Large intestine (tissue), 3 donors: ENCODE measurements at regions not wholly inside any gene's neighbourhood (a gene's known extent, or its start where the extent isn't known, plus 50 kb on each side); places are given as distances from the start of the nearest gene placed in this dataset.

Source experiments
- DNase-seq, 2 donors: peaks; one replicate each; pipeline versions ENCODE4 v3.0.0 to v3.0.0-alpha.2; 2013
- H3K27ac ChIP-seq: one replicate; pipeline ENCODE4 v1.5.1; 2013; ENCODE audit warnings: low read length
- H3K27me3 ChIP-seq: 2 replicates; pipeline ENCODE4 v1.6.1; 2013; ENCODE audit warnings: low read length; ENCODE audit not compliant: control insufficient read depth, insufficient read depth
- H3K36me3 ChIP-seq: 2 replicates; pipeline ENCODE4 v1.6.1; 2013; ENCODE audit warnings: low read length; ENCODE audit not compliant: control insufficient read depth, insufficient read depth
- H3K4me1 ChIP-seq: one replicate; pipeline ENCODE4 v1.6.1; 2013; ENCODE audit warnings: low read length; ENCODE audit not compliant: control insufficient read depth, insufficient read depth
- H3K4me3 ChIP-seq: one replicate; pipeline ENCODE4 v1.5.1; 2013; ENCODE audit warnings: low read length
- H3K9me3 ChIP-seq: one replicate; pipeline ENCODE4 v1.6.1; 2013; ENCODE audit warnings: mild to moderate bottlenecking, low read depth, low read length, moderate library complexity; ENCODE audit not compliant: control insufficient read depth
- WGBS: methylation state at CpG from one replicate; pipeline ENCODE4 v1.1.5; 2013; ENCODE audit warnings: low lambda C conversion rate; ENCODE audit not compliant: insufficient coverage; 5-methylcytosine and 5-hydroxymethylcytosine counted together

GRCh38 chr12:58138424-58138823 lies 197.1 kb downstream of the ATP23 start:
- Histone ChIP-seq H3K9me3 (no peaks in the 10 kb centered on the region), H3K4me3 (no peak overlapping the region), H3K36me3 (no peaks in the 10 kb centered on the region), H3K27me3 (no peaks in the 10 kb centered on the region), H3K4me1 (no peaks in the 10 kb centered on the region), H3K27ac (no peak overlapping the region)
- no peak for DNase-seq
- no CpG with 5 or more reads among the region's 2 CpGs for WGBS

- Histone ChIP-seq H3K4me1 (no peaks in the 10 kb centered on the region), H3K36me3 (no peaks in the 10 kb centered on the region), H3K27ac (no peak overlapping the region), H3K4me3 (no peak overlapping the region), H3K27me3 (no peaks in the 10 kb centered on the region), H3K9me3 (no peaks in the 10 kb centered on the region)
- no peak for DNase-seq
- WGBS = no CpG with 5 or more reads among the region's 1 CpG
These were observed 198.5 kb downstream of the ATP23 start for GRCh38 chr12:58139894-58140293.

GRCh38 chr12:58140395-58140794 lies 199.0 kb downstream of the ATP23 start:
- H3K9me3 ChIP-seq = no peaks in the 10 kb centered on the region
- no peak overlapping the region for H3K4me3 ChIP-seq
- no peaks in the 10 kb centered on the region for H3K27me3 ChIP-seq
- DNase-seq = no peak
- no peaks in the 10 kb centered on the region for H3K36me3 ChIP-seq
- no peak overlapping the region for H3K27ac ChIP-seq
- H3K4me1 ChIP-seq = no peaks in the 10 kb centered on the region
- no CpG with 5 or more reads among the region's 1 CpG for WGBS

DNA sequence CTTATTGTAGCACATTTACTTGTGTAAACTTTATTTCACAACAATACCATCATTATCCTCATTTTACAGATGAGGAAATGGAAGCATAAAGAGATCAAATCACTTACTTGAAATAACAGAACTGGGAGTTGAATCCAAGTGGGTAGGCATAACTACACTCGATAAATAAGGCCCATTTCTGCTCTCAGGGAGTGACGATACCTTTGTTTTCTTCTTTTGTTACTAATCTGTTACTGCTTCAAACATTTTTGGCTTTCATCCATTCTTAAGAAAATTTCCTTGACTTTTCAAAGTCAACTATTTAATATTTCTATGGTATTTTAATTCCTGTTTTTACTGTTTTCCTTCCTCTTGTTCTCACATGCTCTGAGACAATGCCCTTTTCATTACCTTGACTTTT lies 201.6 kb downstream of the ATP23 start:
- Histone ChIP-seq H3K4me1 (no peaks in the 10 kb centered on the region), H3K4me3 (no peak overlapping the region), H3K27me3 (no peaks in the 10 kb centered on the region), H3K36me3 (no peaks in the 10 kb centered on the region), H3K27ac (no peak overlapping the region), H3K9me3 (no peaks in the 10 kb centered on the region)
- 88% methylated on average over 1 of the region's 2 CpGs for WGBS
- DNase-seq = no peak

- H3K4me3 ChIP-seq = no peak overlapping the region
- WGBS = 80% methylated on average over 3 of the region's 6 CpGs
- H3K27me3 ChIP-seq = no peaks in the 10 kb centered on the region
- no peak for DNase-seq
- no peaks in the 10 kb centered on the region for H3K4me1 ChIP-seq
- no peaks in the 10 kb centered on the region for H3K9me3 ChIP-seq
- no peak overlapping the region for H3K27ac ChIP-seq
- no peaks in the 10 kb centered on the region for H3K36me3 ChIP-seq
These were observed 202.2 kb downstream of the ATP23 start for GRCh38 chr12:58143498-58143995.

GRCh38 chr12:58148405-58148804 lies 207.0 kb downstream of the ATP23 start:
- Histone ChIP-seq H3K36me3 (no peaks in the 10 kb centered on the region), H3K27me3 (no peaks in the 10 kb centered on the region), H3K27ac (no peak overlapping the region), H3K9me3 (no peaks in the 10 kb centered on the region), H3K4me1 (no peaks in the 10 kb centered on the region), H3K4me3 (no peak overlapping the region)
- no peak for DNase-seq

GRCh38 chr12:58148976-58149375 lies 207.6 kb downstream of the ATP23 start:
- Histone ChIP-seq H3K4me1 (no peaks in the 10 kb centered on the region), H3K4me3 (no peak overlapping the region), H3K36me3 (no peaks in the 10 kb centered on the region), H3K27ac (no peak overlapping the region), H3K9me3 (no peaks in the 10 kb centered on the region), H3K27me3 (no peaks in the 10 kb centered on the region)
- DNase-seq = no peak

GRCh38 chr12:58154359-58154758 lies 213.0 kb downstream of the ATP23 start:
- DNase-seq = no peak
- H3K27me3 ChIP-seq = no peaks in the 10 kb centered on the region
- no peaks in the 10 kb centered on the region for H3K36me3 ChIP-seq
- no peak overlapping the region for H3K27ac ChIP-seq
- H3K4me1 ChIP-seq = no peaks in the 10 kb centered on the region
- H3K9me3 ChIP-seq = no peaks in the 10 kb centered on the region
- WGBS = no CpG with 5 or more reads among the region's 1 CpG
- H3K4me3 ChIP-seq = no peak overlapping the region

- H3K4me3 ChIP-seq = no peak overlapping the region
- H3K36me3 ChIP-seq = no peaks in the 10 kb centered on the region
- H3K27me3 ChIP-seq = no peaks in the 10 kb centered on the region
- WGBS = 100% methylated on average over 2 of the region's 2 CpGs
- no peaks in the 10 kb centered on the region for H3K4me1 ChIP-seq
- no peak for DNase-seq
- no peak overlapping the region for H3K27ac ChIP-seq
- no peaks in the 10 kb centered on the region for H3K9me3 ChIP-seq
These were observed 215.3 kb downstream of the ATP23 start for GRCh38 chr12:58156697-58157096.

DNA sequence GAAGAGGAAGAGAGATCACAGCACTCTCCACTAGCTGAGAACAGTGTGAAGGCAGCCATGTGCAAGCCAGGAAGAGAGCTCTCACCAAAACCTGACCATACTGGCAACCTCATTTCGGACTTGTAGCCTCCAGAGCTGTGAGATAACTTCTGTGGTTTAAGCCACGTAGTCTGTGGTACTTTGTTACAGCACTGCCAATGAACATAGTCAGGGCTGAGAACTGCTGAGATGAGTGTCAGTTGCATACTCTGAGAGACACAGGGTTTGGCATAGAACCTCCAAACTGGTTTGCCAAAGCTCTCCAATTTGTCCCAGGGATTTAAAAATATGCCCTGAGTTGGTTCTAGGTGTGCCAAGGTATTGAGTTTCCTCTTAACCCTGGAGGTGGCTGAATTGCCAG lies 218.6 kb downstream of the ATP23 start:
- Histone ChIP-seq H3K36me3 (no peaks in the 10 kb centered on the region), H3K4me1 (no peaks in the 10 kb centered on the region), H3K27me3 (no peaks in the 10 kb centered on the region), H3K4me3 (no peak overlapping the region), H3K9me3 (no peaks in the 10 kb centered on the region), H3K27ac (no peak overlapping the region)
- 80% methylated on average over 1 of the region's 2 CpGs for WGBS
- no peak for DNase-seq

DNA sequence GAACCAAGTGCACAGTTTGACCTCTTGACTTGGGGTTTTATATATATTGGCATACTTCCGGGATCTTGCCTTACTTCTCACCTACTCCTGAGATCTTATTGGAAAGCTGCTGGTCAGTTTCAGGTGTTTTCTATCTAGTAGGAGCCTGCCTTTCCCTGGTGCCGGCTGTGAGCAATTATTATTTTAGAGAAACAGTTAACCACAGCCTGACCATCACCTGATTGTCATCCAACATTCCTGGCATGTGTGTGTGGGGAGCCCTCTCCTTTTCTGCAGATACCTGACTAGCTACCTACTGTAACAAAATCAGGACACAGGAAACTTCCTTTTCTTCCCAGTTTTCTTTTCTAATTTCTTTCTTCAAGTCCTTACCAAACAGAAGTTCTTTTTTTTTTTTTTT lies 220.4 kb downstream of the ATP23 start:
- no CpG with 5 or more reads among the region's 2 CpGs for WGBS

More for the DNA sequence above, 220.4 kb downstream of the ATP23 start:
- Histone ChIP-seq H3K4me1 (no peaks in the 10 kb centered on the region), H3K4me3 (no peak overlapping the region), H3K27me3 (no peaks in the 10 kb centered on the region), H3K36me3 (no peaks in the 10 kb centered on the region), H3K9me3 (no peaks in the 10 kb centered on the region), H3K27ac (no peak overlapping the region)
- no peak for DNase-seq
